ENCODE measurements at regions not wholly inside any gene's neighbourhood (a gene's known extent, or its start where the extent isn't known, plus 50 kb on each side); places are given as distances from the start of the nearest gene placed in this dataset.
"Not testable (repeated sequence)": the region's sequence is repeated elsewhere in the genome, so short reads cannot be mapped to it uniquely, and the experiment has no call there.

GRCh38 chr9:64920147-64920546 lies 364.9 kb downstream of the FOXD4L5 start:
- DNase-seq (ENCODE audit: low read depth), result peak; percentile 0

- not testable (repeated sequence) for DNase-seq (ENCODE audit: low read depth)
These were observed 396.4 kb downstream of the FOXD4L5 start for GRCh38 chr9:64888643-64889042.

- DNase-seq (ENCODE audit: low read depth), result peak; percentile 18
These were observed 414.4 kb downstream of the FOXD4L5 start for GRCh38 chr9:64870594-64870993.

Data from LHCN-M2 (cell line).